Ovary (tissue), 7 donors: ENCODE measurements at regions not wholly inside any gene's neighbourhood (a gene's known extent, or its start where the extent isn't known, plus 50 kb on each side); places are given as distances from the start of the nearest gene placed in this dataset.

Experiments
- DNase-seq, 5 donors: peaks; one replicate each; pipeline ENCODE4 v3.0.0-alpha.2; 2019 to 2020
- H3K27ac ChIP-seq, 2 donors: fragments of 200-600 bp; one replicate each; pipeline versions ENCODE4 v1.5.1 to v1.8.0; 2019 to 2022
- H3K27me3 ChIP-seq: fragments of 200-600 bp; one replicate; pipeline ENCODE4 v1.8.0; 2022
- H3K36me3 ChIP-seq: fragments of 200-600 bp; sonication (generic); one replicate; pipeline ENCODE4 v1.5.1; 2019
- H3K4me1 ChIP-seq: one replicate; pipeline ENCODE4 v1.8.1; 2013; ENCODE audit warnings: mild to moderate bottlenecking, moderate library complexity; ENCODE audit not compliant: insufficient read depth
- H3K4me3 ChIP-seq: fragments of 200-600 bp; sonication (generic); one replicate; pipeline ENCODE4 v1.5.1; 2017
- H3K9me3 ChIP-seq, 2 donors: fragments of 200-600 bp in 1 of 2; sonication (generic) in 1 of 2; one replicate each; pipeline versions ENCODE4 v1.5.1 to v1.8.1; 2013 to 2019; ENCODE audit warnings: mild to moderate bottlenecking in 1 of 2, moderate library complexity in 1 of 2
- CTCF ChIP-seq, 3 donors: fragments of 450-650 bp in 2 of 3; fragments of 200-600 bp in 1 of 3; IDR thresholded peaks; one replicate each; pipeline versions ENCODE4 v1.5.1 to v1.8.0; 2016 to 2022; ENCODE audit warnings: antibody characterized with exemption in 3 of 3, mild to moderate bottlenecking in 1 of 3
- EP300 ChIP-seq: sonication (generic); formaldehyde crosslinking; IDR thresholded peaks from one replicate; pipeline ENCODE4 v1.6.1; 2017; ENCODE audit warnings: antibody characterized with exemption
- POLR2A ChIP-seq: fragments of 450-650 bp; IDR thresholded peaks from one replicate; pipeline ENCODE4 v1.6.1; 2017; ENCODE audit warnings: antibody characterized with exemption, mild to moderate bottlenecking, moderate library complexity
- WGBS, 3 donors: extraction: QIAGEN DNeasy Blood & Tissue Kit in 1 of 3; methylation state at CpG; one replicate each; pipeline versions ENCODE4 v1.1.5 to v1.1.7; 2013 to 2017; 5-methylcytosine and 5-hydroxymethylcytosine counted together
- intact Hi-C, 4 donors: fragments of 100-400 bp; cut with DNase I; formaldehyde crosslinking; loops; one replicate each; pipeline versions ENCODE4 v1.11.0 to v1.15.1; 2022 to 2023
- donor health status: DM: no; HTN: no; CAD: no; lungs with moderate emphysema.
- donor health status: DM: no; HTN: no; CAD: no.
- donor health status: Bipolar disorder and iron deficiency.
- donor health status: DM: no; HTN: no; CAD: no.
- donor health status: DM: yes; HTN: yes; CAD: no.

GRCh38 chr9:86842573-86842972 is 104.7 kb downstream of the GAS1 start:
- Histone ChIP-seq H3K27me3 (no peaks in the 10 kb centered on the region), H3K27ac (no peak overlapping the region), H3K36me3 (no peaks in the 10 kb centered on the region), H3K9me3 (no peaks in the 10 kb centered on the region), H3K4me3 (no peak overlapping the region), H3K4me1 (peaks cover 2% of the 10 kb centered on the region)
- intact Hi-C loops, result no loop called here
- 77 to 83% (median 79%) methylated on average over 6 of the region's 6 CpGs for WGBS, 3 donors
- no peak for DNase-seq
- TF ChIP-seq CTCF (IDR thresholded peaks at IDR 0.05) (no peak), POLR2A (no peak), EP300 (no peak)

DNA sequence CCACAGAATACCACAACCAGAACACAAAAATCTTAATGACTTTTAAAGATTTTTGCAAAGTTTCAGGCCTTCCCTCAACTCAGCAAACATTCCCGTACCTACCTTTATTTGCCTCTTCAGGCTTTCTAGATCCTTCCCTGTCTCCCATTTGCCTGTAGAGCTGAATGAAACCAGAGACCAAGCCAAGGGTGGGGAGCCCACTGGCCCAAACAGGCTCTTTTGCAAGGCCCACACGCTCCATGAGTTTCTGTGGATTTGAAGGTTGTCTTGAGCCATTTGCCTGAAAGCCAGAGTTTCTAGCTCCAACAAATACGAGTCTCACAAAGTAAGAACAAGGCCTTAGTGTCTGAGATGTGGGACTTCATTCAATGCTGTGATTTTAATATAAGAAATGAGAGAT is 107.8 kb downstream of the GAS1 start:
- H3K27ac ChIP-seq, result no peak overlapping the region
- WGBS, 3 donors, result 91 to 95% (median 93%) methylated on average over 3 of the region's 3 CpGs
- H3K36me3 ChIP-seq, result no peaks in the 10 kb centered on the region
- no peak overlapping the region for H3K4me3 ChIP-seq
- intact Hi-C loops, result no loop called here
- no peaks in the 10 kb centered on the region for H3K27me3 ChIP-seq
- no peak for DNase-seq
- TF ChIP-seq EP300 (no peak), POLR2A (no peak), CTCF (IDR thresholded peaks at IDR 0.05) (no peak)
- H3K9me3 ChIP-seq, result no peaks in the 10 kb centered on the region
- H3K4me1 ChIP-seq, result peaks cover 2% of the 10 kb centered on the region

- peaks cover 2% of the 10 kb centered on the region for H3K4me1 ChIP-seq
- intact Hi-C loops, result no loop called here
- TF ChIP-seq POLR2A (no peak), EP300 (no peak), CTCF (IDR thresholded peaks at IDR 0.05) (no peak)
- no peaks in the 10 kb centered on the region for H3K27me3 ChIP-seq
- H3K36me3 ChIP-seq, result no peaks in the 10 kb centered on the region
- no peaks in the 10 kb centered on the region for H3K9me3 ChIP-seq
- no peak overlapping the region for H3K4me3 ChIP-seq
- H3K27ac ChIP-seq, result no peak overlapping the region
- peak in 2 of 5 donors; percentile 35 to 45 for DNase-seq
- WGBS, 3 donors, result 51 to 69% (median 67%) methylated on average over 17 of the region's 17 CpGs
Observed at GRCh38 chr9:86838519-86839497, 108.5 kb downstream of the GAS1 start.

DNA sequence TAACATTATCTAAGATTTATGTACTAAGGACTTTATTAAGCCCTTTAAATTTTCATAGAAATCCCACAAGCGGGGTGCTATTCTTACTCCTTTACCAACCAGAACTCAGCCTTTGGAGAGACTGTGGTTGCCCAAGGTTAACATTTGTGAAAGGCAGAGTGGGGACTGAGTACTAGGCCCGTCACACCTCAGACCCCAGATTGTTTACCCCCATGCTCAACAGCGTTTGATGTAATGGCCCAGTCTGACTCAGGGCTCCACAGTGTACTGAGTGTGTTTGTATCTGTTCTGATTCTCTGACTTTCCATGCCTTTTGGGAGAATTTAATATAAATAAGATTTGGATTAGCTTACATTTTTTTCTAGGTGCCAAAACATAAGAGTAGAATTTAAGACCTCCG is 110.0 kb downstream of the GAS1 start:
- Histone ChIP-seq H3K4me3 (no peak overlapping the region), H3K9me3 (no peaks in the 10 kb centered on the region), H3K27me3 (no peaks in the 10 kb centered on the region), H3K36me3 (no peaks in the 10 kb centered on the region), H3K4me1 (peaks cover 2% of the 10 kb centered on the region), H3K27ac (no peak overlapping the region)
- intact Hi-C loops, result no loop called here
- no peak for TF ChIP-seq CTCF (IDR thresholded peaks at IDR 0.05)
- no peak for TF ChIP-seq EP300
- TF ChIP-seq POLR2A, result no peak
- WGBS, 3 donors, result 79 to 88% (median 86%) methylated on average over 4 of the region's 4 CpGs
- DNase-seq, result no peak
